ENCODE measurements at regions not wholly inside any gene's neighbourhood (a gene's known extent, or its start where the extent isn't known, plus 50 kb on each side); places are given as distances from the start of the nearest gene placed in this dataset.

DNA sequence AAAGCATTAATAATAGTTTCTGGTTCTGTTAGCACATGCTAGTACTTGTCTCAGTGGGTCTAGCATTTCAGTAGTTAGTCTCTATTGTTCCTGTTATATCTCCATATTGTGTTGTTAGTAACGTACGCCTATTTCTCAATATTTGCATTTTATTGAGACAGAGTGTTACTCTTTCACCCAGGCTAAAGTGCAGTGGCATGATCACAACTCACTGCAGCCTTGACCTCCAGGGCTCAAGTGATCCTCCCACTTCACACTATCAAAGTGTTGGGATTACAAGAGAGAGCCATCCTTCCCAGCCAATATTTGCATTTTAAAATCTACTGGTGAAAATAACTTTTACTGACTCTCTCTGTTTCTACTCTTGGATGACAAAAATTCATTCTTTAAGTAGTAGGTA is 154.6 kb upstream of the PRR20A start:
- no peak for DNase-seq (ENCODE audit: low read depth)
- in situ Hi-C loops (cut with HindIII; ENCODE audit: low sequenced_read_pairs): no loop called here
- H3K4me3 ChIP-seq (ENCODE audit: low read depth, low read length): no peak overlapping the region
- no peak for TF ChIP-seq CTCF (IDR thresholded peaks at IDR 0.05; ENCODE audit: low read depth, low read length, missing control alignments)

- in situ Hi-C loops (cut with HindIII; ENCODE audit: low sequenced_read_pairs): no loop called here
- no peak for DNase-seq (ENCODE audit: low read depth)
- TF ChIP-seq CTCF (IDR thresholded peaks at IDR 0.05; ENCODE audit: low read depth, low read length, missing control alignments): no peak
Measured at GRCh38 chr13:56988543-56988942, 152.2 kb upstream of the PRR20A start.

GRCh38 chr13:57003682-57004081 is 137.0 kb upstream of the PRR20A start:
- no peak overlapping the region for H3K4me3 ChIP-seq (ENCODE audit: low read depth, low read length)
- no peak for TF ChIP-seq CTCF (IDR thresholded peaks at IDR 0.05; ENCODE audit: low read depth, low read length, missing control alignments)
- no peak for DNase-seq (ENCODE audit: low read depth)
- in situ Hi-C loops (cut with HindIII; ENCODE audit: low sequenced_read_pairs): no loop called here

More at GRCh38 chr13:56988543-56988942, 152.2 kb upstream of the PRR20A start:
- H3K4me3 ChIP-seq (ENCODE audit: low read depth, low read length): no peak overlapping the region

- TF ChIP-seq CTCF (IDR thresholded peaks at IDR 0.05; ENCODE audit: low read depth, low read length, missing control alignments): no peak
- in situ Hi-C loops (cut with HindIII; ENCODE audit: low sequenced_read_pairs): no loop called here
- no peak overlapping the region for H3K4me3 ChIP-seq (ENCODE audit: low read depth, low read length)
- no peak for DNase-seq (ENCODE audit: low read depth)
Measured at GRCh38 chr13:57017357-57017756, 123.4 kb upstream of the PRR20A start.

GRCh38 chr13:57018915-57019314 is 121.8 kb upstream of the PRR20A start:
- no peak for DNase-seq (ENCODE audit: low read depth)
- no peak overlapping the region for H3K4me3 ChIP-seq (ENCODE audit: low read depth, low read length)
- in situ Hi-C loops (cut with HindIII; ENCODE audit: low sequenced_read_pairs): no loop called here
- no peak for TF ChIP-seq CTCF (IDR thresholded peaks at IDR 0.05; ENCODE audit: low read depth, low read length, missing control alignments)

- no peak for DNase-seq (ENCODE audit: low read depth)
- no peak for TF ChIP-seq CTCF (IDR thresholded peaks at IDR 0.05; ENCODE audit: low read depth, low read length, missing control alignments)
- in situ Hi-C loops (cut with HindIII; ENCODE audit: low sequenced_read_pairs): no loop called here
- no peak overlapping the region for H3K4me3 ChIP-seq (ENCODE audit: low read depth, low read length)
Measured at GRCh38 chr13:57030671-57031070, 110.0 kb upstream of the PRR20A start.

DNA sequence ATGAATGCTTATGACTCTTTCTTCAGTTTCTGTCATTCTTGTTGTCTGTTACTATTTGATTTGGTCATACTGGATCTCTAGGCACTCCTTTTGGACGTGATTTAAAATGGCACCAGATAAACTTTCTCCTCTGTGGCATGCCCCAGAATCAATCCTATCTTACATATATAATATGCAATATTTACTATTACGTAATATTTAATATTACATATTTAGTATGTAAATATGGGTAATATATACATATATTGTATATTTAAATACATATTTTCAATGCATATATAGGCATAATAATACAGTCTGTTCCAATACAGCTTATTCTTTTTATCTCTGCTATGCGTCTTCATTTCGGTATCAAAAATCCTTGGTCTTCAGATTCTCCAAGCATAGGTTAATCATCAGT is 104.4 kb upstream of the PRR20A start:
- TF ChIP-seq CTCF (IDR thresholded peaks at IDR 0.05; ENCODE audit: low read depth, low read length, missing control alignments): no peak
- no peak for DNase-seq (ENCODE audit: low read depth)
- in situ Hi-C loops (cut with HindIII; ENCODE audit: low sequenced_read_pairs): no loop called here
- no peak overlapping the region for H3K4me3 ChIP-seq (ENCODE audit: low read depth, low read length)
